ENCODE measurements at regions not wholly inside any gene's neighbourhood (a gene's known extent, or its start where the extent isn't known, plus 50 kb on each side); places are given as distances from the start of the nearest gene placed in this dataset.

DNA sequence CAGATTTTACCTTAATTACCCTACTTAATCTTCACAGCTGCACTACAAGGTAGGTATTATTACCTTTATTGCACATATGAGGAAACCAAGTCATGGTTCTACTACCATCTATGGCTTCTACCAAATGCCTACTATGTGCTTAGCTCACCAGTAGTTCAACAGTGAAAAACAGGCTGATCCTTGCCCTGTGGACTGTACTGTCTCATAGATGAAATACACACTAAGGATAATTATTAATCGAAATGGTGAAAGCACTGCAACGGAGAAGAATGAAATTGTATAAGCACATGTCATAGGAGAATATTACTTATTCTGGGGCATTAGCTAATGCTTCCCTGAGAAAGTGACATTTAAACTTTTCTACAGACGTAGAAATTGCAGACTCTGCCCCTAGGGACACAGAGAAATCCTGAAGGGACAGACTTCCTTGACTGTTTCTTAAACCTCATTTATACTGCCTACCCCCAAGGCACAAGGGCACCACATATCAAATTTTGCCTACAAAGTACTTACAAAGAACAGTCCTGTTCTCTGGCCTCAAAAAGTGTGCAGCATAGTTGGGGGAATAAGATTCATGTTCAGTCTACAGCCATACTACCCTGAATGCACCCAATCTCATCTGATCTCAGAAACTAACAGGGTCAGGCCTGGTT, 148.4 kb upstream of the ZC3H11B start:
- no peak overlapping the region for H3K4me3 ChIP-seq (ENCODE audit: low read depth in 1 of 2, low read length in 2 of 2)
- WGBS, 2 donors = 70 to 75% methylated on average over 3 of the region's 3 CpGs

DNA sequence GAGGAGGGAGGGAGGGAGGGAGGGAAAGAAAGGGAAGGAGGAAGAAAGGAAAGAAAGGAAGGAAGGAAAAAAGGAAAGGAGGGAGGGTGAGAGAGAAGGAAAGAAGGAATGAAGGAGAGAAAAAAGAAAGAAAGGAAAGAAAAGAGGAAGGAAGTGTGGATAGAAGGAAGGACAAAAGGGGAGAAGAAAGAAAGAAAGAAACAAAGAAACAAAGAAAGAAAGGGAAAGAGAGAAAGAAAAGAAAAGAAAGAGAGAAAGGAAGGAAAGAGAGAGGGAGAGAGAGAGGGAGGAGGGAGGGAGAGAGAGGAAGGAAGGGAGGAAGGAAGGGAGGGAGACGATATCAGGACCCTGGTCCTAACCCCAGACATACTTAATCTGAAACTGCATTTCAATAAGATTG, 146.2 kb upstream of the ZC3H11B start:
- Histone ChIP-seq H3K4me3 (ENCODE audit: low read depth in 1 of 2, low read length in 2 of 2) (no peak overlapping the region), H3K27me3 (ENCODE audit: control insufficient read depth in 1 of 2, insufficient read depth in 2 of 2, low read length in 2 of 2) (no peaks in the 10 kb centered on the region), H3K9me3 (ENCODE audit: control insufficient read depth in 2 of 2, insufficient read depth in 1 of 2, low read depth in 1 of 2, low read length in 1 of 2) (no peaks in the 10 kb centered on the region), H3K4me1 (ENCODE audit: control insufficient read depth in 2 of 2, insufficient read depth in 2 of 2, low read length in 1 of 2) (no peaks in the 10 kb centered on the region), H3K27ac (ENCODE audit: low read depth in 2 of 2, low read length in 1 of 2) (no peak overlapping the region), H3K36me3 (ENCODE audit: control insufficient read depth in 2 of 2, insufficient read depth in 2 of 2, low read length in 1 of 2) (no peaks in the 10 kb centered on the region)
- WGBS, 2 donors = 34 to 36% methylated on average over 1 of the region's 1 CpG

More for the DNA sequence above, 148.4 kb upstream of the ZC3H11B start:
- H3K9me3 ChIP-seq (ENCODE audit: control insufficient read depth in 2 of 2, insufficient read depth in 1 of 2, low read depth in 1 of 2, low read length in 1 of 2) = no peaks in the 10 kb centered on the region
- no peaks in the 10 kb centered on the region for H3K36me3 ChIP-seq (ENCODE audit: control insufficient read depth in 2 of 2, insufficient read depth in 2 of 2, low read length in 1 of 2)
- H3K27ac ChIP-seq (ENCODE audit: low read depth in 2 of 2, low read length in 1 of 2) = no peak overlapping the region
- no peaks in the 10 kb centered on the region for H3K4me1 ChIP-seq (ENCODE audit: control insufficient read depth in 2 of 2, insufficient read depth in 2 of 2, low read length in 1 of 2)
- H3K27me3 ChIP-seq (ENCODE audit: control insufficient read depth in 1 of 2, insufficient read depth in 2 of 2, low read length in 2 of 2) = no peaks in the 10 kb centered on the region

- Histone ChIP-seq H3K9me3 (ENCODE audit: control insufficient read depth in 2 of 2, insufficient read depth in 1 of 2, low read depth in 1 of 2, low read length in 1 of 2) (peaks cover 0 to 2% of the 10 kb centered on the region in 2 donors), H3K36me3 (ENCODE audit: control insufficient read depth in 2 of 2, insufficient read depth in 2 of 2, low read length in 1 of 2) (no peaks in the 10 kb centered on the region), H3K27ac (ENCODE audit: low read depth in 2 of 2, low read length in 1 of 2) (no peak overlapping the region), H3K4me1 (ENCODE audit: control insufficient read depth in 2 of 2, insufficient read depth in 2 of 2, low read length in 1 of 2) (no peaks in the 10 kb centered on the region), H3K27me3 (ENCODE audit: control insufficient read depth in 1 of 2, insufficient read depth in 2 of 2, low read length in 2 of 2) (no peaks in the 10 kb centered on the region), H3K4me3 (ENCODE audit: low read depth in 1 of 2, low read length in 2 of 2) (no peak overlapping the region)
- 35 to 50% methylated on average over 5 of the region's 5 CpGs for WGBS, 2 donors
Measured at GRCh38 chr1:219757890-219758289, 145.0 kb upstream of the ZC3H11B start.

DNA sequence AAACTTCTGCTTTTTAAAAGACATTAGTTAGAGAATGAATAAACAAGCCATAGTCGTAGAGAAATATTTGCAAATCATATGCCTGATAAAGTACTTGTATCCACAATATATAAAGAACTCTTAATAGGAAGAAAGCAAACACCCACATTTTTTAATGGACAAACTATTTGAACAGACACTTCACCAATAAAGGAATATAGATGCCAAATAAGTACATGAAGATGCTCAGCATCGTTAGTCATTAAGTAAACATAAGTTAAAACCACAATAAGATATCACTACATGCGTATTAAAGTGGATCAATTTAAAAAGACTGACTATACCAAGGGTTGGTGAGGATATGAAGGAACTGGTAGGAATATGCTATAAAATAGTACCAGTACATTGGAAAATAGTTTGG, 142.3 kb upstream of the ZC3H11B start:
- H3K27ac ChIP-seq (ENCODE audit: low read depth in 2 of 2, low read length in 1 of 2) = no peak overlapping the region
- WGBS, 2 donors = 71 to 78% methylated on average over 3 of the region's 3 CpGs
- no peaks in the 10 kb centered on the region for H3K36me3 ChIP-seq (ENCODE audit: control insufficient read depth in 2 of 2, insufficient read depth in 2 of 2, low read length in 1 of 2)
- H3K4me1 ChIP-seq (ENCODE audit: control insufficient read depth in 2 of 2, insufficient read depth in 2 of 2, low read length in 1 of 2) = no peaks in the 10 kb centered on the region
- no peaks in the 10 kb centered on the region for H3K27me3 ChIP-seq (ENCODE audit: control insufficient read depth in 1 of 2, insufficient read depth in 2 of 2, low read length in 2 of 2)
- H3K9me3 ChIP-seq (ENCODE audit: control insufficient read depth in 2 of 2, insufficient read depth in 1 of 2, low read depth in 1 of 2, low read length in 1 of 2) = peaks cover 0 to 2% of the 10 kb centered on the region in 2 donors
- no peak overlapping the region for H3K4me3 ChIP-seq (ENCODE audit: low read depth in 1 of 2, low read length in 2 of 2)

DNA sequence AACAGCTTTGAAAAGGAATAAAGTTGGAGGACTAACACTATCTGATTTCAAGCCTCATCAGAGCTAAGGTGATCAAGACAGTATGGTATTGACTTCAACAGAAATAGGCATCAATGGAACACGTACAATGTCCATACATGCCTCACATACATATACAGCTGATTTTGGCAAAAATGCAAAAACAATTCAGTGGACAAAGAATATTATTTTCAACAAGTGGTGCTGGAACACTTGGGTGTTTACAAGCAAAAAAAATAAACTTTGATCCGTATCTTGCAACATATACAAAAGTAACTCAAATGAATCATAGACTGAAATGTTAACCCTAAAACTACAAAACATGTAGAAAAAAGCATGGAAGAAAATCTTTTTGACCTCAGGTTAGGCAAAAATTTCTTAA, 141.9 kb upstream of the ZC3H11B start:
- Histone ChIP-seq H3K27me3 (ENCODE audit: control insufficient read depth in 1 of 2, insufficient read depth in 2 of 2, low read length in 2 of 2) (no peaks in the 10 kb centered on the region), H3K4me1 (ENCODE audit: control insufficient read depth in 2 of 2, insufficient read depth in 2 of 2, low read length in 1 of 2) (no peaks in the 10 kb centered on the region), H3K4me3 (ENCODE audit: low read depth in 1 of 2, low read length in 2 of 2) (no peak overlapping the region), H3K36me3 (ENCODE audit: control insufficient read depth in 2 of 2, insufficient read depth in 2 of 2, low read length in 1 of 2) (no peaks in the 10 kb centered on the region), H3K9me3 (ENCODE audit: control insufficient read depth in 2 of 2, insufficient read depth in 1 of 2, low read depth in 1 of 2, low read length in 1 of 2) (peaks cover 0 to 2% of the 10 kb centered on the region in 2 donors), H3K27ac (ENCODE audit: low read depth in 2 of 2, low read length in 1 of 2) (no peak overlapping the region)
- 49 to 61% methylated on average over 2 of the region's 2 CpGs for WGBS, 2 donors

GRCh38 chr1:219753914-219754313, 141.0 kb upstream of the ZC3H11B start:
- Histone ChIP-seq H3K27ac (ENCODE audit: low read depth in 2 of 2, low read length in 1 of 2) (no peak overlapping the region), H3K36me3 (ENCODE audit: control insufficient read depth in 2 of 2, insufficient read depth in 2 of 2, low read length in 1 of 2) (no peaks in the 10 kb centered on the region)

GRCh38 chr1:219752645-219753044, 139.7 kb upstream of the ZC3H11B start:
- peaks cover 0 to 2% of the 10 kb centered on the region in 2 donors for H3K9me3 ChIP-seq (ENCODE audit: control insufficient read depth in 2 of 2, insufficient read depth in 1 of 2, low read depth in 1 of 2, low read length in 1 of 2)
- no peak overlapping the region for H3K4me3 ChIP-seq (ENCODE audit: low read depth in 1 of 2, low read length in 2 of 2)
- no peaks in the 10 kb centered on the region for H3K4me1 ChIP-seq (ENCODE audit: control insufficient read depth in 2 of 2, insufficient read depth in 2 of 2, low read length in 1 of 2)
- no peaks in the 10 kb centered on the region for H3K36me3 ChIP-seq (ENCODE audit: control insufficient read depth in 2 of 2, insufficient read depth in 2 of 2, low read length in 1 of 2)
- H3K27me3 ChIP-seq (ENCODE audit: control insufficient read depth in 1 of 2, insufficient read depth in 2 of 2, low read length in 2 of 2) = no peaks in the 10 kb centered on the region
- 0 to 11% methylated on average over 1 of the region's 1 CpG for WGBS, 2 donors
- H3K27ac ChIP-seq (ENCODE audit: low read depth in 2 of 2, low read length in 1 of 2) = no peak overlapping the region

More at GRCh38 chr1:219753914-219754313, 141.0 kb upstream of the ZC3H11B start:
- Histone ChIP-seq H3K9me3 (ENCODE audit: control insufficient read depth in 2 of 2, insufficient read depth in 1 of 2, low read depth in 1 of 2, low read length in 1 of 2) (peaks cover 0 to 2% of the 10 kb centered on the region in 2 donors), H3K27me3 (ENCODE audit: control insufficient read depth in 1 of 2, insufficient read depth in 2 of 2, low read length in 2 of 2) (no peaks in the 10 kb centered on the region), H3K4me3 (ENCODE audit: low read depth in 1 of 2, low read length in 2 of 2) (no peak overlapping the region), H3K4me1 (ENCODE audit: control insufficient read depth in 2 of 2, insufficient read depth in 2 of 2, low read length in 1 of 2) (no peaks in the 10 kb centered on the region)
- 58 to 59% methylated on average over 4 of the region's 4 CpGs for WGBS, 2 donors

DNA sequence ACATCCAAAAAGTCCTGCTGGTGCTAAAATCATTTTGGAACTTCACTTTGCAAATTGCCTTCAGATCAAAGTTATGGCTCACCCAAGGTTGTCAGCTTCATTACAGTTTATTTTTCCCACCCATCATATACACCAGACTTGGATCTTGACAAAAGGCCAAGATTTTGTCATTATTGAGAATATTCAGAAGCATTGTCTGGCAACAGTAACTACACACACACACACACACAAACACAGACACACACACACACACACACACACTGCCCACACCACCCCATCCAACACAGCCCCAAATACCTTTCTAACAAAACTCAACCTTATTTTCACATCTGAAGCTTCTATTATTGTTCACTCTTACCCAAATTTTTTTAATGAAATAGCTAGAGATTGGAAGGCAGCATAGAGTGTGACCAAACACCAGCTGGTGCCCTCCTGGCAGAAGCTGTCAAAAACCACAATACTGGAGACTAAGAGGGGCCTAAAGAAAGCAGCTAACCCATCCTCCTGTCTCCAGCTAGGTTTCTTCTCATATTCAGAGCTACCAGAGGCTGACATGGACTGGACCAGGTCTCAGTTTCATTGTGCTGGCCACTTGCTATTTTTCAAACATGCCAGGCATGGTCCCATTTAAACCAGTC, 139.1 kb upstream of the ZC3H11B start:
- no peaks in the 10 kb centered on the region for H3K4me1 ChIP-seq (ENCODE audit: control insufficient read depth in 2 of 2, insufficient read depth in 2 of 2, low read length in 1 of 2)
- H3K9me3 ChIP-seq (ENCODE audit: control insufficient read depth in 2 of 2, insufficient read depth in 1 of 2, low read depth in 1 of 2, low read length in 1 of 2) = peaks cover 0 to 2% of the 10 kb centered on the region in 2 donors
- no peak overlapping the region for H3K4me3 ChIP-seq (ENCODE audit: low read depth in 1 of 2, low read length in 2 of 2)
- H3K36me3 ChIP-seq (ENCODE audit: control insufficient read depth in 2 of 2, insufficient read depth in 2 of 2, low read length in 1 of 2) = no peaks in the 10 kb centered on the region
- H3K27ac ChIP-seq (ENCODE audit: low read depth in 2 of 2, low read length in 1 of 2) = no peak overlapping the region
- H3K27me3 ChIP-seq (ENCODE audit: control insufficient read depth in 1 of 2, insufficient read depth in 2 of 2, low read length in 2 of 2) = no peaks in the 10 kb centered on the region

DNA sequence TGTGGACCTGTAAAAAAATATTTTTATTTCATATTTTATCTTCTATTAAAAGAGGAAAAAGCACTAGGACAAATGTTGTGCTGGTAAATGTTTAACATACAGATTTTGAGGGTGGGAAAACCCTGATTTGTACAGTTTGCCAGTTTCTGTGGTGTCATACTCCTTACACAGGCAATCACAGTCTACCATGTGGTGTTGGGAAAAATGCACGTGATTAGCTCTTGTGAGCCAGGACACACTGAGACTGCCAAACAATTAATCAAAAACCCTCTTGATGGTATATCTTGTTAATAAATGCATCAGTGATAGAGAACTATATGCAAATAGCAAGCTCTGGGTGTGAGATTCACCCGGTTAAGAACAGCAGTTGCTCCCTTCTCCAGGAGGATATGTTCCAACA, 136.5 kb upstream of the ZC3H11B start:
- WGBS, 2 donors = 37 to 39% methylated on average over 2 of the region's 2 CpGs
- no peaks in the 10 kb centered on the region for H3K36me3 ChIP-seq (ENCODE audit: control insufficient read depth in 2 of 2, insufficient read depth in 2 of 2, low read length in 1 of 2)

GRCh38 chr1:219746141-219746540, 133.2 kb upstream of the ZC3H11B start:
- Histone ChIP-seq H3K27me3 (ENCODE audit: control insufficient read depth in 1 of 2, insufficient read depth in 2 of 2, low read length in 2 of 2) (no peaks in the 10 kb centered on the region), H3K9me3 (ENCODE audit: control insufficient read depth in 2 of 2, insufficient read depth in 1 of 2, low read depth in 1 of 2, low read length in 1 of 2) (no peaks in the 10 kb centered on the region), H3K4me1 (ENCODE audit: control insufficient read depth in 2 of 2, insufficient read depth in 2 of 2, low read length in 1 of 2) (no peaks in the 10 kb centered on the region), H3K27ac (ENCODE audit: low read depth in 2 of 2, low read length in 1 of 2) (no peak overlapping the region), H3K36me3 (ENCODE audit: control insufficient read depth in 2 of 2, insufficient read depth in 2 of 2, low read length in 1 of 2) (no peaks in the 10 kb centered on the region), H3K4me3 (ENCODE audit: low read depth in 1 of 2, low read length in 2 of 2) (no peak overlapping the region)
- 96 to 98% methylated on average over 2 of the region's 2 CpGs for WGBS, 2 donors

More for the DNA sequence above, 136.5 kb upstream of the ZC3H11B start:
- Histone ChIP-seq H3K27me3 (ENCODE audit: control insufficient read depth in 1 of 2, insufficient read depth in 2 of 2, low read length in 2 of 2) (no peaks in the 10 kb centered on the region), H3K4me3 (ENCODE audit: low read depth in 1 of 2, low read length in 2 of 2) (no peak overlapping the region), H3K9me3 (ENCODE audit: control insufficient read depth in 2 of 2, insufficient read depth in 1 of 2, low read depth in 1 of 2, low read length in 1 of 2) (peaks cover 0 to 2% of the 10 kb centered on the region in 2 donors), H3K27ac (ENCODE audit: low read depth in 2 of 2, low read length in 1 of 2) (no peak overlapping the region), H3K4me1 (ENCODE audit: control insufficient read depth in 2 of 2, insufficient read depth in 2 of 2, low read length in 1 of 2) (no peaks in the 10 kb centered on the region)
